ENCODE measurements at regions not wholly inside any gene's neighbourhood (a gene's known extent, or its start where the extent isn't known, plus 50 kb on each side); places are given as distances from the start of the nearest gene placed in this dataset.

- TF ChIP-seq CTCF (IDR thresholded peaks at IDR 0.05; ENCODE audit: insufficient read depth, low read depth, low read length): no peak
- Histone ChIP-seq H3K27me3 (ENCODE audit: control insufficient read depth, insufficient read depth, low read length) (no peaks in the 10 kb centered on the region), H3K4me3 (ENCODE audit: low read depth, low read length) (no peak overlapping the region), H3K36me3 (ENCODE audit: control insufficient read depth, insufficient read depth, low read length) (no peaks in the 10 kb centered on the region)
- DNase-seq (ENCODE audit: low read depth): no peak
- CTCF ChIA-PET: no interaction called here
- POLR2A ChIA-PET: no interaction called here
Observed at GRCh38 chr19:28221736-28222135, 991.2 kb downstream of the UQCRFS1 start.

GRCh38 chr19:28218728-28219127, 994.2 kb downstream of the UQCRFS1 start:
- no peak overlapping the region for H3K4me3 ChIP-seq (ENCODE audit: low read depth, low read length)
- TF ChIP-seq CTCF (IDR thresholded peaks at IDR 0.05; ENCODE audit: insufficient read depth, low read depth, low read length): no peak
- H3K27me3 ChIP-seq (ENCODE audit: control insufficient read depth, insufficient read depth, low read length): no peaks in the 10 kb centered on the region
- H3K36me3 ChIP-seq (ENCODE audit: control insufficient read depth, insufficient read depth, low read length): no peaks in the 10 kb centered on the region
- no peak for DNase-seq (ENCODE audit: low read depth)
- CTCF ChIA-PET: no interaction called here
- POLR2A ChIA-PET: no interaction called here

GRCh38 chr19:28217022-28217421, 995.9 kb downstream of the UQCRFS1 start:
- no peak for TF ChIP-seq CTCF (IDR thresholded peaks at IDR 0.05; ENCODE audit: insufficient read depth, low read depth, low read length)
- no peak for DNase-seq (ENCODE audit: low read depth)
- Histone ChIP-seq H3K4me3 (ENCODE audit: low read depth, low read length) (no peak overlapping the region), H3K36me3 (ENCODE audit: control insufficient read depth, insufficient read depth, low read length) (no peaks in the 10 kb centered on the region), H3K27me3 (ENCODE audit: control insufficient read depth, insufficient read depth, low read length) (no peaks in the 10 kb centered on the region)
- POLR2A ChIA-PET: no interaction called here
- CTCF ChIA-PET: no interaction called here

GRCh38 chr19:28213470-28214082, 999.4 kb downstream of the UQCRFS1 start:
- Histone ChIP-seq H3K36me3 (ENCODE audit: control insufficient read depth, insufficient read depth, low read length) (no peaks in the 10 kb centered on the region), H3K4me3 (ENCODE audit: low read depth, low read length) (no peak overlapping the region), H3K27me3 (ENCODE audit: control insufficient read depth, insufficient read depth, low read length) (no peaks in the 10 kb centered on the region)
- CTCF ChIA-PET: no interaction called here
- TF ChIP-seq CTCF (IDR thresholded peaks at IDR 0.05; ENCODE audit: insufficient read depth, low read depth, low read length): no peak
- POLR2A ChIA-PET: no interaction called here
- no peak for DNase-seq (ENCODE audit: low read depth)

- no peak for TF ChIP-seq CTCF (IDR thresholded peaks at IDR 0.05; ENCODE audit: insufficient read depth, low read depth, low read length)
- Histone ChIP-seq H3K36me3 (ENCODE audit: control insufficient read depth, insufficient read depth, low read length) (no peaks in the 10 kb centered on the region), H3K27me3 (ENCODE audit: control insufficient read depth, insufficient read depth, low read length) (no peaks in the 10 kb centered on the region), H3K4me3 (ENCODE audit: low read depth, low read length) (no peak overlapping the region)
- POLR2A ChIA-PET: no interaction called here
- DNase-seq (ENCODE audit: low read depth): no peak
- CTCF ChIA-PET: no interaction called here
Observed at GRCh38 chr19:28210886-28211285, 1002.1 kb downstream of the UQCRFS1 start.

Data from BJ (cell line).